ENCODE measurements at regions not wholly inside any gene's neighbourhood (a gene's known extent, or its start where the extent isn't known, plus 50 kb on each side); places are given as distances from the start of the nearest gene placed in this dataset.

DNA sequence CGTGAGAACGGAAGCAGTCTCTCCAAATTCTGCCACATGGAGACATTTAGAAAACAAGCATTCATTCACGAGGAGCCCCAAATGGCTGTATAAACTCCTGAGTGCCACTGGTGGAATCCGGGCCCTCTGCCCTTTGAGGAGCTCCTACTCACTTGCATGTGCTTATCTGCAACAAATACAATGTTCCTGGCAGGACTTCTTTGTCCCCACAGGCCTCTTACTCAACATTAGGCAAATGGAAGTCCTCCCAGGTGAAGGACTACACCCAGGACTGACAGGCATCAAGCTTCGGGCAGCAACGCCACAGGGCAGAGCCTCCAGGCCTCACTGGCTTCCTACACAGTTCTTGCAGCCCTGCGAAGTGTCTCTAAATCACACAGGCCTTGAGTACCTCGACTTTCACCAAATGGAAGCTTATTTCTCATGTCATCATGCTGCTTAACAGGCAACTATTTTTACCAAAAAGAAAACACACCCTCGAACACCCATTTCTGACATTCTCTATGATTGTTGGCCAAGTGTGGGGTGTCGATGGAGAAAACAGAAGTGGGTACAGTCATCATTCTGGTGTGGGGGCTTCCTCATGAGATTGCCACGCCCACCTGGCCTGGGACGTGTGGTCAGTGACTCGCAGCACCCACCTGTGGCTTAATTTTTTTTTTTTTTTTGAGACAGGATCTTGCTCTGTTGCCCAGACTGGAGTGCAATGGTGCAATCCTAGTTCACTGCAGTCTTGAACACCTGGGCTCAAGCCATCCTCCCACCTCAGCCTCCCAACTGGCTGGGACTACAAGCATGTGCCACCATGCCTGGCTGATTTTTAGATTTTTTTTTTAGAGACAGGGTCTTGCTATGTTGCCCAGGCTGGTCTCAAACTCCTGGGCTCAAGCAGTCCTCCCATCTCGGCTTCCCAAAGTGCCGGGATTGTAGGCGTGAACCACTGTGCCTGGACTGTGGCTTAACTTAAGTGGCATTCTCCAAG is 186.8 kb upstream of the GLI2 start:
- DNase-seq (ENCODE audit: low read depth): no peak

- no peak for DNase-seq (ENCODE audit: low read depth)
Observed at GRCh38 chr2:120549841-120550240, 185.8 kb upstream of the GLI2 start.

DNA sequence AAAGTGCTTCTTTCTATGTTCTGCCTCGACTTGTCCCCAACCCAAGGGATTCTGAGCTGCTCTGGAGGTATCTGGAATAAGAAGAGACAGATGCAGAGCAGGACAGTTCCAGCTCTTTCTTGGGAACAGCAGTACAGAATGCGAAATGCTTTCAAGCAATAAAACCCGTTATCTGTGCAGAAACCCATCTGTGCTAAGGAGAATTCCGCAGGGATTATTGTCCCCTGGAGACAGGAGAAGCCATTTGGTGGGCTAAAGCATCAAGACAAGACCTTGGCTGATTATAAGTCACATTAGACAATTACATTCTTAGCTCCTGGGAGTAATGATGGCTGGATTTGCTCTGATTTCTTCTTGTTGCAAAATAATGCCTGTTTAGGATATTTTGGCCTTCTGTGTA is 185.4 kb upstream of the GLI2 start:
- DNase-seq (ENCODE audit: low read depth): no peak

DNA sequence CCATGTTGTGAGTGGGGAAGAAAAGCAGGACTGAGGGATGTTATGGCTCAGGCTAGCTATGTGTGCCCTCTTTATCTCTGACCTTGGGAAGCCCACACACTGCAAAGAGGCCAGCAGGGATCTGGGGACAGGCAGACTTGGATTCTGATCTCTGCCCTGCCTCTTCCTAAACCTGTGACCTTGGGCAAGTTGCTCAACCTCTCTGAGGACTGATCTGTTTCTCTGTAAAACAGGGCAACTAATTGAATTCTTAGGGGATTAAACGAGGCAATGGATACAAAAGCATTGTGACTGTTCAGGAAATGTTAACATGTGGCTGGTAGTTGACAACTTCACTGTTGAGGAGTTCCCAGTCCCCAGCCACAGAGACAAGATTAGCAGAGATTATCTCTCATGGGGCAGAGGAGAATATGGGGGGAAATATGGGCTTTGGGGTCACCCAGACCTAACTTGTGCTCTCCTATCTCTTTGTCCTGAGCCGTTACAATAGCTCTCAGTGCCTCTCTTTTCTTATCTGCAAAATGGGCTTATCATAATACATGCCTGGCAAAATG is 184.7 kb upstream of the GLI2 start:
- no peak for DNase-seq (ENCODE audit: low read depth)

GRCh38 chr2:120551522-120551921 is 184.1 kb upstream of the GLI2 start:
- no peak for DNase-seq (ENCODE audit: low read depth)

DNA sequence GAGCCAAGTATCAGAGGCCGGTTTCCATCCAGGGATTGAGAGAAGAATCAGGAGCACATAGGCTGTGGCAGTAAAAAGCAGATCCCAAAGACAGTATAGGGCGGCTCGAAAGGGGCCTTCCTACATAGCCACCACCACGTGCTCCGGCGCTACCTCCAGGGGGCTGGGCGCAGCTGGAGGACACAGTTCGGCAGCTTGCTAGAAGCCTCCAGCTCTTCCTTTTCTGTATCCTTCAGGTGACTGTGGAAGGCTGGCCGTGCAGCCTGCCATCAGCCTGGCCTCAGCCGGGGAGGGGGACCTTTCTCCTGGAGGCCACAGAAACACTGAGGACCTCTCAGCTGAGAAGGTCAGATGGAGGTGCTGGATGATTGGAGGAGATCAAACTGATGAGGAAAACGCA is 183.6 kb upstream of the GLI2 start:
- no peak for DNase-seq (ENCODE audit: low read depth)

- DNase-seq (ENCODE audit: low read depth): peak; percentile 87
Observed at GRCh38 chr2:120552800-120553481, 182.7 kb upstream of the GLI2 start.

DNA sequence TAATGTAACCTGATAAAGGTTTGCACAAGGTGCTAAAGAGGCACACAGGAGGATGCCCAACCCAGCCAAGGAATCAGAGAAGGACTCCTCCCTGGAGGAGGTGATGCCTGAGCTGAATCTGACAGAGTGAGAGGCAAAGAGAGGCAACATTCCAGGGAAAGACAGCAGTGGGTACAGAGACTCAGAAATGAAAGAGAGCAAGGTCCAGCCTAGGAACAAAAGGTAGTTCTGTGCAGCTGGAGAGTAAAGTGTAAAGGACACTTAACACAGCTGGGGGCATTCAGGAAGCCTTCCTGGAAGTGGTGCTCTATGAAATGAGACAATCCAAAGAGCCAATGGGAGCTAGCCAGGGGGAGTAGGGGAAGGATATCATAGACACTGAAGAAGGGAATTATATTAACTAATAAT is 181.0 kb upstream of the GLI2 start:
- DNase-seq (ENCODE audit: low read depth): no peak

DNA sequence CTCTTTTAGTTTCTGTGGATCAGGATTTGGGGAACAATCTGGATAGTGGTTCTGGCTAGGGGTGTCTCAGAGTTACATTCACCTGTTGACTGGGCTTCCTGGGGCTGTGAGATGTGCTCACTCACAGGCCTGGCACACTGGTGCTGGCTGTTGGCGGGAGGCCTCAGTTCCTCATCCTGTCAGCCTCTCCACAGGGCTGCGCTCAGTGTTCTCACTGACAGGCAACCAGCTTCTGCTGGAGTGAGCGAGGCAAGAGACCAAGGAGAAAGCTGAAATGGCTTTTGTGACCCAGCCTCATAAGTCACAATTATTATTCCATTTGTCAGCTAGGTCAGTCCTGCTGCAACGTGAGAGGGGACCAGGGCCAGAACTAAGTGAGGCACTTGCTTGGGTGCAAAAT is 180.6 kb upstream of the GLI2 start:
- DNase-seq (ENCODE audit: low read depth): no peak

- no peak for DNase-seq (ENCODE audit: low read depth)
Observed at GRCh38 chr2:120556911-120557310, 178.8 kb upstream of the GLI2 start.

DNA sequence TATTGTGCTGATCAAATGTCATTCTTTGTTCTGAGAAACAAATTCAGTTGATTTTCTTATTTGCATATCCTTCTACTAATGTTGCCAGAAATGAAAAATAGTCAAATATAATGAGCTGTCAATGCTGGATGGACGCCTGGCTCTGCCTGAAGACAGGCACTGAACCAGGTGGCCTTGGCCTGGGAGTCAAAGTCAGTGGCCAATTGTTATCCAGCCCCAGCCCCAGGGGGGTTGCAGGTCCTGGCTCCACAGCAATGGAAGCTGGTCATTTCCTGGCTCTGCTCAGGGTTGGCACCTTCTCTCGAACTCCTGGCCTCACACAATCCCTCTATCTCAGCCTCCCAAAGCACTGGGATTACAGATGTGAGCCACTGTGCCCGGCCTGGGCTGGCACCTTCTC is 176.8 kb upstream of the GLI2 start:
- no peak for DNase-seq (ENCODE audit: low read depth)

DNA sequence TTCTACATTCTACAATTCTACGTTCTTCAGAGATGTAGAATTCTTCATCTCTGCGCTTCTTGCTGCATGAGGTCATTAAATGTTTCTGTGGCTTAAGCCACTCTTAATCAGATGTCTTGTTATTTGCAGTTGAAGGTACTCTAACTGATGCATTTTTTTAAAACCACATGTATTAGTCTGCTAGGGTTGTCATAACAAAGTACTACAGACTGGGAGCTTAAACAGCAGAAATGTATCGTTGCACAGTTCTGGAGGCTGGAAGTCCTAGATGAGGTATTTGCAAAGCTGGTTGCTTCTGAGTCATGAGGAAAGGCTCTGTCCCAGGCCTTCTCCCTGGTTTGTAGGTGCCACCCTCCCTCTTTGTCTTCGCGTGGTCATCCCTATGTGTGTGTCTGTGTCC is 176.3 kb upstream of the GLI2 start:
- DNase-seq (ENCODE audit: low read depth): peak; percentile 98

DNA sequence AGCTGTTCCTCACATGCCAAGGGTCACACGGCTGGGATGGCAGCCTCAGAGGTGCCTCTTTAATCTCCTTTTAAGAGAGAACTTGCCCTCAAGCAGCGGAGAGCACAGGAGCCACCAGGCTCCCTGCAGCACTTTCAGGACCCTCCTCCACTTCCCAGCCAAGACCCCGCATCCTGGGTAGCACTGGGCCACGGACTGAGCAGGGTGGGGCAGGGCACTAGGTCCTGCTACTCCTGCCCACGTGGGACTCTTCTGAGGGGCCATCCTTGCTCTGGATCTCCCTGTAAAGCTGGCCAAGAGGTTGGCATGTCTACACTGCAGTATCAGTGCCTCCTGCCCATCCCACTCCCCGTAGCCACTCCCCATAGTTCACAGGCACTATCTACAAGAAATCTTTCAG is 175.3 kb upstream of the GLI2 start:
- DNase-seq (ENCODE audit: low read depth): no peak

GRCh38 chr2:120561379-120562035 is 174.2 kb upstream of the GLI2 start:
- DNase-seq (ENCODE audit: low read depth): peak; percentile 64

DNA sequence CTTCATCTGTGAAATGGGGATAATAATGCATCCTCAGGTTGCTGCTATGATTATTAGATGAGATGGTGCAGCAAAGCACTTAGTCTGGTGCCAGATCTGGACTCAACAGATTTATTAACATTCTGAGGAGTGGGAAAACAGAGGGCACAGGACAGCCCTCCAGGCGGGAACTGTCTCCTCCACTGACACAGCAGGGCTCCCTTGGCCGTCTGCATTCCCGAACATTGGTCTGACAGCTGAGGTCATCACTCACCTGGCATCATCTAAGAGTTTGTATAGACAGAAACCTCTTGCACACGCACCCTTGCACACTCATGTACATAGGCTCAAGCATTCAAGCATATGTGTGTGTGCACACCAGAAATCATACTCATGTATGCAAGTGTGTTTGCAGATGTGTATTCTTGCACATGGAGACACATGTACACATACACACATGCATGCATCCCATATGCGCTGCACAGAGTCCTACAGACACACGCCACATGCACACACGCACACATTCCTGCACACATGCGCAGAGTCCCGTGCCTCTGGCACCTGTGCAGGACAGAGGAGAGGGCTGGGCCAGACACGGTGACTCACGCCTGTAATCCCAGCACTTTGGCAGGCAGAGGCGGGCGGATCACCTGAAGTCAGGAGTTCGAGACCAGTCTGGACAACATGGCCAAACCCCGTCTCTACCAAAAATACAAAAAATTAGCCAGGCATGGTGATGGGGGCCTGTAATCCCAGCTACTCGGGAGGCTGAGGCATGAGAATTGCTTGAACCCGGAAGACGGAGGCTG is 173.3 kb upstream of the GLI2 start:
- DNase-seq (ENCODE audit: low read depth): no peak

DNA sequence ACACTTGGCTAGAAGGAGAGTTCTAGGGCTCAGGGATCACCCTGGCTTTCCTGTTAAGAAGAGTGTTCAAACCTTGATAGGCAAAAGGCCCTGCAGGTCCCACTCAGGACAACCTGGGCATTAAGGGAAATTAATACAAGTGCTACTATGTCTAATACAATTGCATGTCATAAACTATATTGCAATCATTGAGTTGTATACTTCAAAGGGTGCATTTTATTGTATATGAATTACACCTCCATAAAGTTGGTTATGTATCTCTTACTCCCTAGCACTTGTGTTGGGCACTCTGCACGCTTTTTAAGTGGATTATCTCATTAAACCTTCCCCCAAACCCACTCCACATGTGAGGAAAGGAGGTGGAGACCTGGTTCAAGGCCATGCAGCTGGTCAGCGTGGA is 172.1 kb upstream of the GLI2 start:
- no peak for DNase-seq (ENCODE audit: low read depth)

DNA sequence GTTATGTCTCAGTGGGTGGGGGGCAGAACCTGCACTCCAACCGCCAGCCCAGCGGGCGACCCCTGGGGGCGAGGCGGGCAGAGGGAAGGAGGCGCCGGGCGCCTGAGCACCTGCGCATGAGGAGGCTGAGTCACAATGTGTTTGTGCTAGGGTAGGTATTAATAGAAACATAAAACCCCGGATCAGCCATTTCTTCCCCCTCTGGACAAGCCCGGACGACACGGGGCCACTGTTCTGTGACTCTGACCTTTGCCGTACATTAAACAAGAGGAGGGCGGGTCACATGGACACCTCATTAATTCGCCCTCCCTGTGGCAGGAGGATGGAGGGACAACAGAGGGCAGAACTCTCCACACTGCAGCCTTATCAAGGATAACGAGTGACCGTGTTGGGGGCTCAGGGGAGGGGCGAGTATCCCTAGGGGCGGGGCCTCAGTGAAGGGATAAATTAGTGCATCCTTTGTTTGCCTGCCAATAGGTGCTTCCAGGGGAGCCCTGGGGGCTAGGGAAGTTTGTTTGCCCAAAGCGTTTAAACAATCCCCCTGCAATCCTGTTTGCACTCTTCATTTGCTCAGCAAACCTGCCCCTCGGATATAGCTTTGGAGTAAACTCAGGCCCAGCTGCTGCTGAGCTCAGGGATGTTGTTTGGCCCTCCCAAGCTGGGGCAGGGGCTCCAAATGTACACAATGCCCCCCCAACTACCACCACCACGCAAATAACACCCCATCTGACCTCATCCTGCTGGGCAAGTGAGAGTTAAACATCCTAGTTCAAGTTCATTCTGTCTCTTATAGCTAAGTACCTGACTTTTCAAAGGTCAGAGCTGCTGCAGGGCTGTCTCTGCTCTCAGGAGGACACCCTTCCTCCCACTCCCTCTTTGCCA is 171.2 kb upstream of the GLI2 start:
- DNase-seq (ENCODE audit: low read depth): no peak

- no peak for DNase-seq (ENCODE audit: low read depth)
Observed at GRCh38 chr2:120565095-120565460, 170.6 kb upstream of the GLI2 start.

GRCh38 chr2:120565929-120566328 is 169.7 kb upstream of the GLI2 start:
- no peak for DNase-seq (ENCODE audit: low read depth)

DNA sequence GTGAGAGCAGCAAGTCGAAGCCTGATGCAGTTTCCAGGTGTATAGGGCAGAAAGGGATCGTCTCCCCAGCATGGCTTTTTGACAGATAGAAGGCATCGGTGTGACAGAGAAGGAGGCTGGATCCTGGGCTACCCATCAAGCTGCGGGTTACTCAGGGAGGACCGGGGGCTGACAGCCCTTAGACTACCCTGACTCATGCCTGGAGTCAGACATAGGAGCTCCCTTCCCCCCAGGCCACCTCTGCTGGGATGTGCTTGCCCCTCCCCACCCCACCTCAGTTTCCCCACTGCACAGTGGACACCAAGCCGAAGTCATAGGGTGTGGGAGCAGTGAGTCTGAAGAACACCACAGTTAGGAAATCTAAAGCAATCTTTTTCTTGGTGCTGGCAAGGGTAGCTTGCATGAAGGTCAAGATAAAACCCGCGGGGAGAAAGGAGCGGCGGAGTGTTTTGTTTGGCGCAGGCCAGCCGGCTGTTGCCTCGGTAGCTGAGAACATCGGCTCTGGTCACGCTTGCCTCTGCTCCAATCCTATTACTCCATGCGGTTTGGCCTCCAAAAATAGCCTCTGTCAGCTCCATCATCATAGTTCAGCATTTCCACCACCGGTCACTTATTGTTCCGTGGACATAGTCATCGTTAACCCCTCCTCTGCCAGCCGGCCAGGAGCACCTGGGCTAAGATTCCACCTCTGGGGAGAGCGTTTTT is 169.2 kb upstream of the GLI2 start:
- DNase-seq (ENCODE audit: low read depth): peak; percentile 93
